ENCODE measurements at regions not wholly inside any gene's neighbourhood (a gene's known extent, or its start where the extent isn't known, plus 50 kb on each side); places are given as distances from the start of the nearest gene placed in this dataset.
"Not testable (repeated sequence)": the region's sequence is repeated elsewhere in the genome, so short reads cannot be mapped to it uniquely, and the experiment has no call there.

- no peak for DNase-seq (ENCODE audit: low spot score)
These were observed 242.7 kb upstream of the STT3B start for GRCh38 chr3:31290046-31290445.

- no peak for DNase-seq (ENCODE audit: low spot score)
These were observed 240.9 kb upstream of the STT3B start for GRCh38 chr3:31291818-31292217.

GRCh38 chr3:31294430-31295149 lies 238.1 kb upstream of the STT3B start:
- no peak for DNase-seq (ENCODE audit: low spot score)

- no peak for DNase-seq (ENCODE audit: low spot score)
These were observed 237.5 kb upstream of the STT3B start for GRCh38 chr3:31295150-31295765.

- no peak for DNase-seq (ENCODE audit: low spot score)
These were observed 234.9 kb upstream of the STT3B start for GRCh38 chr3:31297726-31298298.

- DNase-seq (ENCODE audit: low spot score): no peak
These were observed 232.0 kb upstream of the STT3B start for GRCh38 chr3:31300456-31301443.

- no peak for DNase-seq (ENCODE audit: low spot score)
These were observed 230.4 kb upstream of the STT3B start for GRCh38 chr3:31302343-31302742.

- DNase-seq (ENCODE audit: low spot score): no peak
These were observed 227.4 kb upstream of the STT3B start for GRCh38 chr3:31305340-31305739.

- DNase-seq (ENCODE audit: low spot score): no peak
These were observed 225.5 kb upstream of the STT3B start for GRCh38 chr3:31307131-31307785.

- no peak for DNase-seq (ENCODE audit: low spot score)
These were observed 221.2 kb upstream of the STT3B start for GRCh38 chr3:31311559-31311958.

- DNase-seq (ENCODE audit: low spot score): no peak
These were observed 220.3 kb upstream of the STT3B start for GRCh38 chr3:31312400-31312799.

- DNase-seq (ENCODE audit: low spot score): no peak
These were observed 218.5 kb upstream of the STT3B start for GRCh38 chr3:31314258-31314657.

GRCh38 chr3:31319332-31319731 lies 213.4 kb upstream of the STT3B start:
- no peak for DNase-seq (ENCODE audit: low spot score)

GRCh38 chr3:31321620-31322019 lies 211.1 kb upstream of the STT3B start:
- DNase-seq (ENCODE audit: low spot score): no peak

GRCh38 chr3:31322460-31322859 lies 210.3 kb upstream of the STT3B start:
- DNase-seq (ENCODE audit: low spot score): no peak

- DNase-seq (ENCODE audit: low spot score): not testable (repeated sequence)
These were observed 204.8 kb upstream of the STT3B start for GRCh38 chr3:31327826-31328357.

- no peak for DNase-seq (ENCODE audit: low spot score)
These were observed 201.4 kb upstream of the STT3B start for GRCh38 chr3:31331278-31331677.

GRCh38 chr3:31341130-31341529 lies 191.6 kb upstream of the STT3B start:
- no peak for DNase-seq (ENCODE audit: low spot score)

GRCh38 chr3:31343075-31343474 lies 189.7 kb upstream of the STT3B start:
- no peak for DNase-seq (ENCODE audit: low spot score)

- DNase-seq (ENCODE audit: low spot score): no peak
These were observed 187.1 kb upstream of the STT3B start for GRCh38 chr3:31345581-31345980.

GRCh38 chr3:31346542-31346979 lies 186.2 kb upstream of the STT3B start:
- DNase-seq (ENCODE audit: low spot score): no peak

All from left forelimb (tissue), 1 donor.